Left hindlimb (tissue), 1 donor: ENCODE measurements at regions not wholly inside any gene's neighbourhood (a gene's known extent, or its start where the extent isn't known, plus 50 kb on each side); places are given as distances from the start of the nearest gene placed in this dataset.

ENCODE experiments used
- DNase-seq: peaks from one replicate; pipeline ENCODE4 v3.0.0-alpha.2; 2018

DNA sequence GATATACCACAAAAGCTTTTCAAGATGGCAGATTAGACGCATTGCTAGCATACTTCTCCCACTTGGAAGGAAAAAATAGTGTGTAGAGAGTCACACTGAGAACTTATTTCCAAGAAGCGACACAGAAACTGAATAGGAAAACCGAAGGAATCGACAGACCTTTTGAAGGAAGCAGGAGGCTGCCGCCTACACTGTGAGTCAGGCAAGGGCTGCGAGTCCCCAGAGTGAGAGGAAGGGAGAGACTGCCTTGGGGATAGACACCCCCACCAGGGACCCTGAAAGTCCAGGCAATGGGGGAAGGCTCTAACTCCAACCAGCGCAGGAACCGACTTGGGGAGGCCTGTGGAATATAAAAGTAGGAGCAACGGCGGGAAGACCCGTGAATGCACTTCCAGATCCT, 53.7 kb upstream of the SIRPG start:
- DNase-seq = no peak

DNA sequence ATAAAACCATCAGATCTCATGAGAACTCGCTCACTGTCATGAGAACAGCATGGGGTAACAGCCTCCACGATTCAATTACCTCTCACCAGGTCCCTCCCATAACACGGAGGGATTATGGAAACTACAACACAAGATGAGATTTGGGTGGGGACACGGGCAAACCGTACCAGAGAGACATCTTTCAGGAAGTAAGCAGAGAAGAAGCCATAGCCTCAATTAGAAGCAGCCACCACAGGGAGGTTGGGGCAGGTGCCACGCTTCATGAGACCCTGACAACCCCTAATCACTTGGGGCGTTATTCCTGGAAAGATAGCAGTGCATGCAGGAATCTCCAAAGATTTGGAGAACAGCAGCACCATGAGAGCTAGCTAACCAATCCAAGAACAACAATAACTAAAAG, 52.9 kb upstream of the SIRPG start:
- no peak for DNase-seq

- no peak for DNase-seq
Observed at GRCh38 chr20:1707588-1708449, 50.2 kb upstream of the SIRPG start.
